NB4 (cell line): ENCODE measurements at regions not wholly inside any gene's neighbourhood (a gene's known extent, or its start where the extent isn't known, plus 50 kb on each side); places are given as distances from the start of the nearest gene placed in this dataset.

Source experiments
- DNase-seq: peaks from one replicate; pipeline ENCODE4 v3.0.0; 2010; ENCODE audit warnings: low read depth
- H3K4me3 ChIP-seq: one replicate; pipeline ENCODE4 v1.5.1; 2011; ENCODE audit warnings: mild to moderate bottlenecking, low read depth, low read length, moderate library complexity
- CTCF ChIP-seq: IDR thresholded peaks from one replicate; pipeline ENCODE4 v1.5.1; 2012; ENCODE audit warnings: low read depth, low read length
- MAX ChIP-seq: IDR thresholded peaks from 2 replicates; pipeline ENCODE4 v1.6.1; 2011; ENCODE audit warnings: low read depth, low read length
- MYC ChIP-seq: IDR thresholded peaks from 2 replicates; pipeline ENCODE4 v1.6.1; 2011; ENCODE audit warnings: low read depth, low read length
- POLR2A ChIP-seq: IDR thresholded peaks from 2 replicates; pipeline ENCODE4 v1.6.1; 2011; ENCODE audit warnings: mild to moderate bottlenecking; ENCODE audit not compliant: insufficient read length; ENCODE audit errors: extremely low read depth

GRCh38 chr3:124431331-124431994, 298.8 kb upstream of the UMPS start:
- no peak overlapping the region for H3K4me3 ChIP-seq
- no peak for TF ChIP-seq POLR2A
- no peak for DNase-seq

GRCh38 chr3:124434176-124434575, 296.1 kb upstream of the UMPS start:
- DNase-seq = no peak
- no peak for TF ChIP-seq CTCF
- no peak overlapping the region for H3K4me3 ChIP-seq

- TF ChIP-seq MAX (no peak), POLR2A (no peak), CTCF (no peak), MYC (no peak)
- H3K4me3 ChIP-seq = no peak overlapping the region
- no peak for DNase-seq
Observed at GRCh38 chr3:124435467-124435866, 294.8 kb upstream of the UMPS start.

GRCh38 chr3:124438813-124439212, 291.4 kb upstream of the UMPS start:
- H3K4me3 ChIP-seq = no peak overlapping the region
- DNase-seq = no peak
- no peak for TF ChIP-seq POLR2A
- TF ChIP-seq MYC = no peak
- no peak for TF ChIP-seq CTCF
- no peak for TF ChIP-seq MAX

GRCh38 chr3:124439603-124440002, 290.6 kb upstream of the UMPS start:
- no peak for DNase-seq
- TF ChIP-seq POLR2A = no peak
- TF ChIP-seq MYC = no peak
- no peak for TF ChIP-seq MAX
- TF ChIP-seq CTCF = no peak
- H3K4me3 ChIP-seq = no peak overlapping the region

- H3K4me3 ChIP-seq = no peak overlapping the region
- TF ChIP-seq MAX = no peak
- no peak for TF ChIP-seq MYC
- no peak for TF ChIP-seq CTCF
- TF ChIP-seq POLR2A = no peak
Observed at GRCh38 chr3:124441766-124442165, 288.5 kb upstream of the UMPS start.

More at GRCh38 chr3:124441766-124442165, 288.5 kb upstream of the UMPS start:
- DNase-seq = no peak
